H1 (cell line): ENCODE measurements at regions not wholly inside any gene's neighbourhood (a gene's known extent, or its start where the extent isn't known, plus 50 kb on each side); places are given as distances from the start of the nearest gene placed in this dataset.

ENCODE experiments used
- CBX8 ChIP-seq: fragments of 300-800, 300-1000 bp; sonication (generic); IDR thresholded peaks from 2 replicates; pipeline ENCODE4 v1.7.1; 2016; ENCODE audit warnings: low read depth, low read length, borderline replicate concordance
- HDAC2 ChIP-seq, 2 experiments: fragments of 300-600 bp in 1 of 2; sonication (generic) in 1 of 2; IDR thresholded peaks; 2 replicates each; pipeline ENCODE4 v1.6.1; 2011 to 2012; ENCODE audit warnings: low read depth in 2 of 2, low read length in 2 of 2, mild to moderate bottlenecking in 2 of 2, moderate library complexity in 2 of 2, borderline replicate concordance in 1 of 2, inconsistent platforms in 1 of 2
- SRF ChIP-seq: IDR thresholded peaks from 2 replicates; pipeline ENCODE4 v1.6.1; 2011; ENCODE audit warnings: mild to moderate bottlenecking, low read depth, low read length, moderate library complexity
- TBP ChIP-seq: IDR thresholded peaks from 2 replicates; pipeline ENCODE4 v1.6.1; 2011; ENCODE audit warnings: low read depth, low read length, improper control_type of control experiment

DNA sequence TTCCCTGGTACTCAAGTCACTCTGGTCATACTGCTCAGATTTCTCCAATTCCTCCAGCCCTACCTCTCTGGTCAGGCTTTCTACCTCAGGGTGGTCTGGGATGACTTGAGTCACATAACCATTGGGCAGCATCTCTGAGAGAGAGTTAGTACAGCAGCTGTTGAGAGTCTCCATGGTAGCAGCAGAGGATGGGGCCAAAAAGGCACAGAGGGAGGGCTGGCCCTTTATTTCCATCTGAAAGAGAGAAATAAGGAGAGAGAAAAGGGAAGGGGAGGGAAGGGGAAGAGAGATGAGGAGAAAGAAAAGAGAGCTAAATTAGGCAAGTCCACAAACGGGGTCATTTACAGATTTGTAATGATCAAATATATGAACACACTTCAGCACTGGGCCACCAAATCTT, 149.1 kb upstream of the ARHGEF9 start (continued):
- TF ChIP-seq HDAC2 (IDR thresholded peaks at IDR 0.05; ENCODE audit: borderline replicate concordance in 1 of 2, low read depth in 2 of 2, low read length in 2 of 2) (no peak), TBP (no peak), CBX8 (no peak), SRF (no peak)
